Midbrain (tissue), 1 donor: ENCODE measurements at regions not wholly inside any gene's neighbourhood (a gene's known extent, or its start where the extent isn't known, plus 50 kb on each side); places are given as distances from the start of the nearest gene placed in this dataset.

Experiments
- DNase-seq: peaks from one replicate; lab custom pipeline; 2025; lab: John Stamatoyannopoulos, UW

- no peak for DNase-seq
Measured at GRCh38 chr15:46708226-46708625, 1009.1 kb upstream of the SEMA6D start.

GRCh38 chr15:46709460-46710083, 1007.7 kb upstream of the SEMA6D start:
- no peak for DNase-seq

GRCh38 chr15:46710401-46710960, 1006.8 kb upstream of the SEMA6D start:
- DNase-seq = no peak

- DNase-seq = no peak
Measured at GRCh38 chr15:46713045-46713444, 1004.3 kb upstream of the SEMA6D start.

GRCh38 chr15:46714950-46715349, 1002.4 kb upstream of the SEMA6D start:
- no peak for DNase-seq

- DNase-seq = no peak
Measured at GRCh38 chr15:46723308-46723707, 994.0 kb upstream of the SEMA6D start.

- no peak for DNase-seq
Measured at GRCh38 chr15:46732060-46732459, 985.2 kb upstream of the SEMA6D start.

- no peak for DNase-seq
Measured at GRCh38 chr15:46735115-46735514, 982.2 kb upstream of the SEMA6D start.

- DNase-seq = no peak
Measured at GRCh38 chr15:46751303-46751702, 966.0 kb upstream of the SEMA6D start.

- no peak for DNase-seq
Measured at GRCh38 chr15:46753946-46754345, 963.4 kb upstream of the SEMA6D start.

- DNase-seq = no peak
Measured at GRCh38 chr15:46763091-46763490, 954.2 kb upstream of the SEMA6D start.

- DNase-seq = no peak
Measured at GRCh38 chr15:46764851-46765250, 952.5 kb upstream of the SEMA6D start.

- DNase-seq = no peak
Measured at GRCh38 chr15:46766021-46766420, 951.3 kb upstream of the SEMA6D start.

- DNase-seq = no peak
Measured at GRCh38 chr15:46768287-46768686, 949.0 kb upstream of the SEMA6D start.

- DNase-seq = no peak
Measured at GRCh38 chr15:46773016-46773415, 944.3 kb upstream of the SEMA6D start.

- DNase-seq = no peak
Measured at GRCh38 chr15:46778876-46779275, 938.4 kb upstream of the SEMA6D start.

- DNase-seq = no peak
Measured at GRCh38 chr15:46786590-46787285, 930.6 kb upstream of the SEMA6D start.

GRCh38 chr15:46795685-46796084, 921.6 kb upstream of the SEMA6D start:
- no peak for DNase-seq

GRCh38 chr15:46808834-46809233, 908.5 kb upstream of the SEMA6D start:
- DNase-seq = no peak

- DNase-seq = no peak
Measured at GRCh38 chr15:46815240-46815639, 902.1 kb upstream of the SEMA6D start.

- no peak for DNase-seq
Measured at GRCh38 chr15:46815765-46816164, 901.5 kb upstream of the SEMA6D start.

- DNase-seq = no peak
Measured at GRCh38 chr15:46848704-46849103, 868.6 kb upstream of the SEMA6D start.

GRCh38 chr15:46853600-46853999, 863.7 kb upstream of the SEMA6D start:
- no peak for DNase-seq

- no peak for DNase-seq
Measured at GRCh38 chr15:46854564-46854963, 862.7 kb upstream of the SEMA6D start.
